ENCODE measurements at regions not wholly inside any gene's neighbourhood (a gene's known extent, or its start where the extent isn't known, plus 50 kb on each side); places are given as distances from the start of the nearest gene placed in this dataset.

DNA sequence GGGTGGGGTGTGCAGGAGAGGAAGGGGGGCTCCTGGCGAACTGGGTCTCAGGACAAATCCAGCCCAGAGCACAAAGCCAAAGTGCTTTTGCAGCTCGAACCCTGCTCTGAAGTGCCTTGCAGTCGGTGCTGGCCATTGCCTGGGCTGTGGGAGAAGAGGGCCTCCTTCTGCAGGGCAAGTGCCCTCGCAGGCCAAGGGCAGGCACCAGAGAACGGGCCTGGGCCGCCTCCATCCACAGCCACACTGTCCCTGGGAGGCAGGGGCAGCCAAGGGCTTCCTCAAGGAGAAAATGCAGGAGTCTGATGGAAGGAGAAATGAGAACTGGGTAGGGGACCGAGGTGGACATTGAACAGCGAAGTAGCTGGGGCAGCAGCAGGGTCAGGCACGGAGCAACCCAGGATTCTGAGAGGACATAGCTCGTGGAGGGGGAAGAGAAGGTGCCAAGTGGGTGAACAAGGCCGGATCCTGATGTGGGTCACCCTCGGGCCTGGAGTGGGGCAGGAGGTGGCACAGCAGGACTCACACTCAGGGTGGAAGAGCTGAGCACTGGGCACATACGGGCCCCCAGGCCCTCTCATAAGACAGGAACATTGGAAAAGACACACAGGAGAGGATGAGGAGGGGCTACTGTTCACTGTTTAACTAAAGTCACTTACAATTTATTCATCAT lies 312.8 kb upstream of the SALL3 start:
- no peak for DNase-seq

- DNase-seq: no peak
Observed at GRCh38 chr18:78670778-78671391, 308.7 kb upstream of the SALL3 start.

DNA sequence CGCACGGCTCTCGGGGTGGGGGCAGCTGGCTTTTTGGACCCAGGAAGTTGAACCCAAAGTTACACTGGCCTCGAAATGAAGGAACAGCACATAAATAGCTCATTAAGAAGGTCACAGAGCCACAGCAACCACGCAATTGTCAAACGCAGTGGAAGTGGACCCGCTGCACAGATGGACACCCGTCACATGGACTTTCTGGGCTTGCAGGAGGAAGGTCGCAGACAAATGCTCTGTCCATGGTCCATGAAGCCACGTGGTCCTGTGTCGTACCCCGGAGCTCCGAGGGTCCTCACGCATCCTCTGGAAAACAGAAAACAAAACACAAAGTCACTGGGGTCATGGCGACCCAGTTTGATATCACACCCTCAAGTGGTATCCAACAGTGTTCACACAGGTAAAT lies 308.1 kb upstream of the SALL3 start:
- DNase-seq: no peak

GRCh38 chr18:78672862-78673446 lies 306.7 kb upstream of the SALL3 start:
- no peak for DNase-seq

GRCh38 chr18:78673516-78674321 lies 305.9 kb upstream of the SALL3 start:
- DNase-seq: no peak

DNA sequence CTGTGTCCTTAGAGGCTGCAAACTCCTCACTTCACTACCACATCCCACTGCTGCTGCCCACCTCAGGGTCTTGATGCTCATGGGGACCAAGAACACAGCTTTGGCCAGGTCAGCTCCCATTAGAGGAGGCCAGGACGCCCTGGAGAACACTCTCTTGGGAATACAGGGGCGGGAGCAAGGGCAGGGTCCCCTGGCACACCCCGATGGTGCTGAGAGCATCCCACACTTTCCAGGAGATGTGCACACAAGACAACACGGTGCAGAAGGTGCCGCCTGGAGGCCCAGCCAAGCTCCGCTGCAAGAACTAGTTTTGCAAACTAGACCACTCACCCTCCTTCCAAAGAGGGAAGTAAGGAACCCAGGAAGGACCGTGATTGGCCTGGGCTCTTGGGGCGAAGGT lies 304.4 kb upstream of the SALL3 start:
- no peak for DNase-seq

- DNase-seq: no peak
Observed at GRCh38 chr18:78676622-78677482, 302.8 kb upstream of the SALL3 start.

- no peak for DNase-seq
Observed at GRCh38 chr18:78677483-78678317, 301.9 kb upstream of the SALL3 start.

- no peak for DNase-seq
Observed at GRCh38 chr18:78678318-78678695, 301.3 kb upstream of the SALL3 start.

GRCh38 chr18:78679031-78679430 lies 300.6 kb upstream of the SALL3 start:
- DNase-seq: no peak

DNA sequence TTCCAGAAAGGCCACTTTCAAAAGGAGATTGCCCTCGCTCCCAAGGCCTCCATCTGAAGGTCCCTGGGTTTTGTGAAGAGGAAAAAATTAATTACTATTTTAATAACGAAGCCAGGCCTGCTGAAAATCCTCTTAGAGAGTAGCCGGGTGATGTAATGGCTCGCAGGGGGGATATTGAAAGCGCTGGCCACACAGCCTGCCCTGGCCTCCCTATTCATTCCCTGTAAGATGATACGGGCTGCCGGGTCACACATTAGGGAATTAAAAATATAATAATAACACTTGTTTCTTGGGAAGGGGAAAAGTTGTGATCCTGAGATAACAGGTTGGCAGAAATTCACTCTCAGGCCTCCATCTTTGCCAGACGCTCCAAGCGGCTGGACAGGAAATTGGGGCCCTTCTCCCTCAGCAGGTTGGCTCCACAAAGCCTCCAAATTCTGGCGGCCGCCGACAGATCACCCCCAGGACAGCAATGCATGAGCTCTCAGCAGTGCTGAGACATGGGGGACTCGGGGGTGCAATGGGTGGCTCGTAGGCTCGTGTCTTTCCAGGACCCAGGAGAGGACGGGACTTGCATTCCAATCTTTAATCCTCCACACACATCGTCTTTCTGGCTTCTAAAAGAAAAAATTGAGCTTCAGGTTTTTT lies 299.9 kb upstream of the SALL3 start:
- DNase-seq: no peak

GRCh38 chr18:78681396-78681795 lies 298.2 kb upstream of the SALL3 start:
- no peak for DNase-seq

DNA sequence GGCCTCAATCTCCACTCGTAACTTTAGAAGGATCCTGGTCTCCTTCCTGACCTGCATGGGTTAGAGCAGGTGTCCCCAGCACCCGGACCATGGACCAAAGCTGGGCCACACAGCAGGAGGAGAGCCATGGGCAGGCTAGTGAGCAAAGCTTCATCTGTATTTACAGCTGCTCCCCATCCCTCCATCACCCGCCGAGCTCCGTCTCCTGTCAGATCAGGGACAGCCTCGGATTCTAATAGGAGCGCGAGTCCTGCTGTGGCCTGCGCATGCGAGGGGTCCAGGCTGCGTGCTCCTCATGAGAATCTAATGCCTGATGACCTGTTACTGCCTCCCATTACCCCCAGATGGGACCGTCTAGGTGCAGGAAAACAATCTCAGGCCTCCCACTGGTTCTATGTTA lies 297.7 kb upstream of the SALL3 start:
- DNase-seq: no peak

GRCh38 chr18:78682716-78683115 lies 296.9 kb upstream of the SALL3 start:
- DNase-seq: no peak

- DNase-seq: no peak
Observed at GRCh38 chr18:78683191-78684010, 296.2 kb upstream of the SALL3 start.

DNA sequence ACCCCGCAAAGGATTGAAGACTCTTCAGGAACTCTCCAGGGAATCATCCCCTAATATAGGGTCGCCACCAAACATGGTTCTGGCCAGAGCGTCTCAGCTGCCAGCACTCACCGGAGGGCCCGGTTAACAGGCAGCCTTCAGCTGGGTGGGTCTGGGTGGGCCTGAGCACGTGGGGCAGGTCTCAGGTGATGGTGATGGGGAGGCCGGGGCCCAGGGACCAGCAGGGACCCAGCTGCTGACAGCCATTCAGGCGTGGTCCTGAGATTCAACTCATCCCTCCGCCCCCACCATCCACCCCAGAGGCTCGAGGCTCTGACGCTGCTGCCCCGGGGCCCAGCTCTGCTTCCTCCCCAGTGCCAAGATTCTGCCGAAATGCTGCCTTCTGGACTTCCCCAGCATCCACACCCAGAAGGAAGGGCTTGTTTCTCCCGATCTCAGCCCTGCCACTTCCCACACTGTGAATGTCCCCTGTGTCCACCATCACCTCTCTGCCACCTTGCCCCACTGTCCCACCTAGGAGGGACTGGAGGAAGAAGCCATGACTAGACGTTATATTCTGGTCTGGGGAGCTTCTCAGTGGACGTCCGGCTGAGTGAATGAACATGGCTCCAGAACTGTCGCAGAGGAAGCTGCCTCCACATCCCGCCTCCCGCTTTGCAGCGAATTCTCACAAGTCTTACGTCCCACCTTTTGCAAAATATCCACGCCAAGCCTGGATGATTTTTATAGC lies 294.2 kb upstream of the SALL3 start:
- no peak for DNase-seq

DNA sequence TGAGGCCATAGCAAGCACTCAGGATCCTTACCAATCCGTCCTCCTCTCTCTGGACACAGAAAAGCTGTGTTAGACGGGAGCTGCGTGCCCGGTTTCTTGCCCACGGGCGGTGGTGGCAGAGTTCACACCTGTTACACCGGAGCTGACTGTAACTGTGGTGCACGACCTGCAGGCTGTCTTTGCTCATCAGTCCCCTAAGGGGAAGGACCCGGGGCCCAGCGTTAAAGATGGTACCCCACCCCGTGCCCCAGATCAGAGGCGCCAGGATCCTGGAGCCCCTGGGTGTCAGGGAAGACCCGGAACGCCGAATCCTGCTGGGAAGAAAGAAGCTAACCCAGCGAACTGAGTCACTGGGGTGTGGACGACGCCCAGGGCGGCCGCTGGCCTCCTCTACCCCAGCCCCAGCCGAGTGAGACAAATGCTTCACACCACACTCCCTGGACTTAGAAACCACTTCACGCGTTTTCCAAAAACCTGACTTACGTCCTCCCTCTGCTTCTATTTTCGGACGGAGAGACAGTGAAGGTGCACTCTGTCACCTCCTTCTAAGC lies 293.6 kb upstream of the SALL3 start:
- DNase-seq: no peak

GRCh38 chr18:78686976-78687685 lies 292.5 kb upstream of the SALL3 start:
- no peak for DNase-seq

- no peak for DNase-seq
Observed at GRCh38 chr18:78687736-78688135, 291.9 kb upstream of the SALL3 start.
